ENCODE measurements at regions not wholly inside any gene's neighbourhood (a gene's known extent, or its start where the extent isn't known, plus 50 kb on each side); places are given as distances from the start of the nearest gene placed in this dataset.
"Not testable (repeated sequence)": the region's sequence is repeated elsewhere in the genome, so short reads cannot be mapped to it uniquely, and the experiment has no call there.

DNA sequence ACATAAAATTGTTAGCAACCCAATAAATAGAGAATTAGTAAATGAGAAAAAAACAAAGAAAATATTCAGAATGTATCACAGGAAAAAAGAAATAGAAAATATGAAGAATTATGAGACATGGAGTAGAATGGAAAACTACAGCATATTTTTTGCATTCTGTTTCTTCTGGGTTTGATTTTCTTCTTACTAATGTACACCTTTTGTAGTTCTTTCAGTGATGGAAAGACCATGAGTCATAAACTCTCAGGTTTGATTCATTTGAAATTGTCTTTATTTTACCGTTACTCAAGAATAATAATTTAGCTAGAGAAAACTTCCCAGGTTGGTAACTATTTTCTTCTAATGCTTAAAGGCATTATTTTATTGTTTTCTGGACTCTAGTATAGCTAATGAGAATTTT is 90.3 kb upstream of the TMEM170B start:
- H3K27ac Mint-ChIP-seq = no peak overlapping the region
- H3K9me3 Mint-ChIP-seq = peaks cover 34% of the 10 kb centered on the region
- H3K4me3 Mint-ChIP-seq = no peak overlapping the region
- TF ChIP-seq ATF1 (CRISPR knock-in tag; IDR thresholded peaks at IDR 0.05) (no peak), ZNF416 (CRISPR knock-in tag; IDR thresholded peaks at IDR 0.05) (no peak), GABPB1 (CRISPR knock-in tag; IDR thresholded peaks at IDR 0.05) (no peak), ZNF138 (CRISPR knock-in tag; conservative IDR thresholded peaks at IDR 0.05) (no peak), TEAD4 (CRISPR knock-in tag; IDR thresholded peaks at IDR 0.05) (no peak), JAZF1 (CRISPR knock-in tag; IDR thresholded peaks at IDR 0.05) (no peak), KAT7 (CRISPR knock-in tag; IDR thresholded peaks at IDR 0.05; ENCODE audit: borderline replicate concordance) (no peak), TP53 (CRISPR knock-in tag; IDR thresholded peaks at IDR 0.05) (no peak), FOXK1 (CRISPR knock-in tag; IDR thresholded peaks at IDR 0.05) (no peak), IRF2 (CRISPR knock-in tag; IDR thresholded peaks at IDR 0.05; ENCODE audit: borderline replicate concordance, low read depth) (no peak), ZNF263 (CRISPR knock-in tag; IDR thresholded peaks at IDR 0.05; ENCODE audit: low read depth) (no peak)
- TF ChIP-seq, protein P1, sequence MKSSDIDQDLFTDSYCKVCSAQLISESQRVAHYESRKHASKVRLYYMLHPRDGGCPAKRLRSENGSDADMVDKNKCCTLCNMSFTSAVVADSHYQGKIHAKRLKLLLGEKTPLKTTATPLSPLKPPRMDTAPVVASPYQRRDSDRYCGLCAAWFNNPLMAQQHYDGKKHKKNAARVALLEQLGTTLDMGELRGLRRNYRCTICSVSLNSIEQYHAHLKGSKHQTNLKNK (CRISPR knock-in tag; IDR thresholded peaks at IDR 0.05) = no peak
- TF ChIP-seq, protein P2, sequence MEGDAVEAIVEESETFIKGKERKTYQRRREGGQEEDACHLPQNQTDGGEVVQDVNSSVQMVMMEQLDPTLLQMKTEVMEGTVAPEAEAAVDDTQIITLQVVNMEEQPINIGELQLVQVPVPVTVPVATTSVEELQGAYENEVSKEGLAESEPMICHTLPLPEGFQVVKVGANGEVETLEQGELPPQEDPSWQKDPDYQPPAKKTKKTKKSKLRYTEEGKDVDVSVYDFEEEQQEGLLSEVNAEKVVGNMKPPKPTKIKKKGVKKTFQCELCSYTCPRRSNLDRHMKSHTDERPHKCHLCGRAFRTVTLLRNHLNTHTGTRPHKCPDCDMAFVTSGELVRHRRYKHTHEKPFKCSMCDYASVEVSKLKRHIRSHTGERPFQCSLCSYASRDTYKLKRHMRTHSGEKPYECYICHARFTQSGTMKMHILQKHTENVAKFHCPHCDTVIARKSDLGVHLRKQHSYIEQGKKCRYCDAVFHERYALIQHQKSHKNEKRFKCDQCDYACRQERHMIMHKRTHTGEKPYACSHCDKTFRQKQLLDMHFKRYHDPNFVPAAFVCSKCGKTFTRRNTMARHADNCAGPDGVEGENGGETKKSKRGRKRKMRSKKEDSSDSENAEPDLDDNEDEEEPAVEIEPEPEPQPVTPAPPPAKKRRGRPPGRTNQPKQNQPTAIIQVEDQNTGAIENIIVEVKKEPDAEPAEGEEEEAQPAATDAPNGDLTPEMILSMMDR (IDR thresholded peaks at IDR 0.05) = no peak
- TF ChIP-seq, protein P3, sequence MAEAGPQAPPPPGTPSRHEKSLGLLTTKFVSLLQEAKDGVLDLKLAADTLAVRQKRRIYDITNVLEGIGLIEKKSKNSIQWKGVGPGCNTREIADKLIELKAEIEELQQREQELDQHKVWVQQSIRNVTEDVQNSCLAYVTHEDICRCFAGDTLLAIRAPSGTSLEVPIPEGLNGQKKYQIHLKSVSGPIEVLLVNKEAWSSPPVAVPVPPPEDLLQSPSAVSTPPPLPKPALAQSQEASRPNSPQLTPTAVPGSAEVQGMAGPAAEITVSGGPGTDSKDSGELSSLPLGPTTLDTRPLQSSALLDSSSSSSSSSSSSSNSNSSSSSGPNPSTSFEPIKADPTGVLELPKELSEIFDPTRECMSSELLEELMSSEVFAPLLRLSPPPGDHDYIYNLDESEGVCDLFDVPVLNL (CRISPR knock-in tag; IDR thresholded peaks at IDR 0.05; ENCODE audit: borderline replicate concordance, low read depth) = no peak
- peaks cover 17% of the 10 kb centered on the region for H3K36me3 Mint-ChIP-seq
- peaks cover 10% of the 10 kb centered on the region for H3K4me1 Mint-ChIP-seq
- CTCF ChIA-PET = no interaction called here
- POLR2A ChIA-PET = no interaction called here
- DNase-seq (ENCODE audit: low spot score) (no peak), ATAC-seq (no peak)
- no peaks in the 10 kb centered on the region for H3K27me3 Mint-ChIP-seq (ENCODE audit: low read depth)

DNA sequence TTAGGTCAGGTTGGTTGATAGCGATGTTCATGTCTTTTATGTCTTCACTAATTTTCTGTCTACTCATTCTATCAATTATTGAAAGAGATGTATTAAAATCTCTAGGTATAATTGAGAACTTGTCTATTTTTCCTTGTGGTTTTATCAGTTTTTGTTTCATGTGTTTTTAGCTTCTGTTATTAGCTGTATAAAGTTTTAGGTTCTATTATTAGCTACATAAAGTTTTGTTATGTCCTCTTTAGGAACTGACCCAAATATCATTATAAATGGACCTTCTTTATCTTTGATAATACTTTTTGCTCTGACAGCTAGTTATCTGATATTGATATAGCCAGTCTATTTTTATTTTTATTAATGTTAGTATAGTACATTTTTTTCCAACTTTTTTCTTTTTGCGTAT is 92.4 kb upstream of the TMEM170B start:
- peaks cover 17% of the 10 kb centered on the region for H3K4me1 Mint-ChIP-seq
- no peak for DNase-seq (ENCODE audit: low spot score)
- CTCF ChIA-PET = no interaction called here
- no peak overlapping the region for H3K27ac Mint-ChIP-seq
- POLR2A ChIA-PET = no interaction called here
- peaks cover 14% of the 10 kb centered on the region for H3K36me3 Mint-ChIP-seq
- TF ChIP-seq, protein P4, sequence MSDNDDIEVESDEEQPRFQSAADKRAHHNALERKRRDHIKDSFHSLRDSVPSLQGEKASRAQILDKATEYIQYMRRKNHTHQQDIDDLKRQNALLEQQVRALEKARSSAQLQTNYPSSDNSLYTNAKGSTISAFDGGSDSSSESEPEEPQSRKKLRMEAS (CRISPR knock-in tag; IDR thresholded peaks at IDR 0.05) = no peak
- TF ChIP-seq ZNF416 (CRISPR knock-in tag; IDR thresholded peaks at IDR 0.05) = no peak
- peaks cover 34% of the 10 kb centered on the region for H3K9me3 Mint-ChIP-seq
- no peaks in the 10 kb centered on the region for H3K27me3 Mint-ChIP-seq (ENCODE audit: low read depth)
- ATAC-seq = no peak
- H3K4me3 Mint-ChIP-seq = no peak overlapping the region

DNA sequence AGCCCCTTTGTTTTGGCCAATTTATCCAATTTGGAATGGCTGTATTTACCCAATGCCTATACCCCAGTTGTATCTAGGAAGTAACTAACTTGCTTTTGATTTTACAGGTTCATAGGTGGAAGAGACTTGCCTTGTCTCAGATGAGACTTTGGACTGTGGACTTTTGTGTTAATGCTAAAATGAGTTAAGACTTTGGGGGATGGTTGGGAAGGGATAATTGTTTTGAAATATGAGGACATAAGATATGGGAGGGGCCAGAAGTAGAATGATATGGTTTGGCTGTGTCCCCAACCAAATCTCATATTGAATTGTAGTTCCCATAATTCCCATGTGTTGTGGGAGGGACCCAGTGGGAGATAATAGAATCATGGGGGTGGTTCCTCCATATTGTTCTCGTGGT is 94.4 kb upstream of the TMEM170B start:
- H3K27ac Mint-ChIP-seq; ATAC-seq; H3K27me3 Mint-ChIP-seq (ENCODE audit: low read depth); DNase-seq (ENCODE audit: low spot score); CTCF ChIA-PET; H3K4me3 Mint-ChIP-seq; POLR2A ChIA-PET: not testable (repeated sequence)
- Mint-ChIP-seq H3K4me1 (peaks cover 11% of the 10 kb centered on the region), H3K36me3 (peaks cover 14% of the 10 kb centered on the region), H3K9me3 (peaks cover 34% of the 10 kb centered on the region)

DNA sequence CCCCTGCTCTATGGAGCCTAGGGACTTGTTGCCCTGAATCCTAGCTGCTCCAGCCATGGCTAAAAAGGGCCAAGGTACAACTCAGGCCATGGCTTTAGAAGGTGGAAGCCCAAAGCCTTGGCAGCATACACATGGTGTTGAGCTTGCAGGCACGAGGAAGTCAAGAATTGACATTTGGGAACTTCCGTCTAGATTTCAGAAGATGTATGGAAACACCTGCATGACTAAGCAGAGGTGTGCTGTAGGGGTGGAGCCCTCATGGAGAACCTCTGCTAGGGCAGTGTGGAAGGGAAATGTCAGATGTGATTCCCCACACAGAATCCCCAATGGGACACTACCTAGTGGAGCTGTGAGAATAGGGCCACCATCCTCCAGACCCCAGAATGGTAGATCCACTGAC is 95.1 kb upstream of the TMEM170B start:
- ChIA-PET CTCF (no interaction called here), POLR2A (no interaction called here)
- Mint-ChIP-seq H3K27me3 (ENCODE audit: low read depth) (no peaks in the 10 kb centered on the region), H3K36me3 (peaks cover 14% of the 10 kb centered on the region), H3K4me1 (peaks cover 11% of the 10 kb centered on the region), H3K27ac (no peak overlapping the region), H3K4me3 (no peak overlapping the region), H3K9me3 (peaks cover 34% of the 10 kb centered on the region)
- DNase-seq (ENCODE audit: low spot score) = no peak
- ATAC-seq = no peak
- TF ChIP-seq MYBL2 (CRISPR knock-in tag; IDR thresholded peaks at IDR 0.05) (no peak), FOXK1 (CRISPR knock-in tag; IDR thresholded peaks at IDR 0.05) (no peak), CREM (CRISPR knock-in tag; IDR thresholded peaks at IDR 0.05) (no peak), ZNF396 (CRISPR knock-in tag; IDR thresholded peaks at IDR 0.05; ENCODE audit: borderline replicate concordance) (no peak), KAT7 (CRISPR knock-in tag; IDR thresholded peaks at IDR 0.05; ENCODE audit: borderline replicate concordance) (no peak)
- TF ChIP-seq, protein P3 (CRISPR knock-in tag; IDR thresholded peaks at IDR 0.05; ENCODE audit: borderline replicate concordance, low read depth) = no peak
- TF ChIP-seq, protein P5, sequence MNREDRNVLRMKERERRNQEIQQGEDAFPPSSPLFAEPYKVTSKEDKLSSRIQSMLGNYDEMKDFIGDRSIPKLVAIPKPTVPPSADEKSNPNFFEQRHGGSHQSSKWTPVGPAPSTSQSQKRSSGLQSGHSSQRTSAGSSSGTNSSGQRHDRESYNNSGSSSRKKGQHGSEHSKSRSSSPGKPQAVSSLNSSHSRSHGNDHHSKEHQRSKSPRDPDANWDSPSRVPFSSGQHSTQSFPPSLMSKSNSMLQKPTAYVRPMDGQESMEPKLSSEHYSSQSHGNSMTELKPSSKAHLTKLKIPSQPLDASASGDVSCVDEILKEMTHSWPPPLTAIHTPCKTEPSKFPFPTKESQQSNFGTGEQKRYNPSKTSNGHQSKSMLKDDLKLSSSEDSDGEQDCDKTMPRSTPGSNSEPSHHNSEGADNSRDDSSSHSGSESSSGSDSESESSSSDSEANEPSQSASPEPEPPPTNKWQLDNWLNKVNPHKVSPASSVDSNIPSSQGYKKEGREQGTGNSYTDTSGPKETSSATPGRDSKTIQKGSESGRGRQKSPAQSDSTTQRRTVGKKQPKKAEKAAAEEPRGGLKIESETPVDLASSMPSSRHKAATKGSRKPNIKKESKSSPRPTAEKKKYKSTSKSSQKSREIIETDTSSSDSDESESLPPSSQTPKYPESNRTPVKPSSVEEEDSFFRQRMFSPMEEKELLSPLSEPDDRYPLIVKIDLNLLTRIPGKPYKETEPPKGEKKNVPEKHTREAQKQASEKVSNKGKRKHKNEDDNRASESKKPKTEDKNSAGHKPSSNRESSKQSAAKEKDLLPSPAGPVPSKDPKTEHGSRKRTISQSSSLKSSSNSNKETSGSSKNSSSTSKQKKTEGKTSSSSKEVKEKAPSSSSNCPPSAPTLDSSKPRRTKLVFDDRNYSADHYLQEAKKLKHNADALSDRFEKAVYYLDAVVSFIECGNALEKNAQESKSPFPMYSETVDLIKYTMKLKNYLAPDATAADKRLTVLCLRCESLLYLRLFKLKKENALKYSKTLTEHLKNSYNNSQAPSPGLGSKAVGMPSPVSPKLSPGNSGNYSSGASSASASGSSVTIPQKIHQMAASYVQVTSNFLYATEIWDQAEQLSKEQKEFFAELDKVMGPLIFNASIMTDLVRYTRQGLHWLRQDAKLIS (CRISPR knock-in tag; IDR thresholded peaks at IDR 0.05; ENCODE audit: borderline replicate concordance) = no peak
- TF ChIP-seq, protein P4 (CRISPR knock-in tag; IDR thresholded peaks at IDR 0.05) = no peak
- TF ChIP-seq, protein P6, sequence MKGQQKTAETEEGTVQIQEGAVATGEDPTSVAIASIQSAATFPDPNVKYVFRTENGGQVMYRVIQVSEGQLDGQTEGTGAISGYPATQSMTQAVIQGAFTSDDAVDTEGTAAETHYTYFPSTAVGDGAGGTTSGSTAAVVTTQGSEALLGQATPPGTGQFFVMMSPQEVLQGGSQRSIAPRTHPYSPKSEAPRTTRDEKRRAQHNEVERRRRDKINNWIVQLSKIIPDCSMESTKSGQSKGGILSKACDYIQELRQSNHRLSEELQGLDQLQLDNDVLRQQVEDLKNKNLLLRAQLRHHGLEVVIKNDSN (CRISPR knock-in tag; IDR thresholded peaks at IDR 0.05) = no peak

Measured in WTC11 (cell line).